HFF-Myc (cell line): ENCODE measurements at regions not wholly inside any gene's neighbourhood (a gene's known extent, or its start where the extent isn't known, plus 50 kb on each side); places are given as distances from the start of the nearest gene placed in this dataset.

Source experiments
- DNase-seq: peaks from one replicate; pipeline ENCODE4 v3.0.0-alpha.2; 2011; ENCODE audit warnings: low read depth; ENCODE audit errors: extremely low read depth
- H3K4me3 ChIP-seq: replicated peaks from 2 replicates; pipeline ENCODE4 v1.5.1; 2011; ENCODE audit warnings: low read depth, mild to moderate bottlenecking, control low read depth, low read length
- CTCF ChIP-seq: IDR thresholded peaks from 2 replicates; pipeline ENCODE4 v1.5.1; 2012; ENCODE audit warnings: mild to moderate bottlenecking, low read depth, low read length, control low read depth; ENCODE audit errors: missing control alignments

GRCh38 chr11:33967451-33967850 is 75.6 kb upstream of the LMO2 start:
- H3K4me3 ChIP-seq = no peak overlapping the region
- no peak for TF ChIP-seq CTCF
- no peak for DNase-seq

DNA sequence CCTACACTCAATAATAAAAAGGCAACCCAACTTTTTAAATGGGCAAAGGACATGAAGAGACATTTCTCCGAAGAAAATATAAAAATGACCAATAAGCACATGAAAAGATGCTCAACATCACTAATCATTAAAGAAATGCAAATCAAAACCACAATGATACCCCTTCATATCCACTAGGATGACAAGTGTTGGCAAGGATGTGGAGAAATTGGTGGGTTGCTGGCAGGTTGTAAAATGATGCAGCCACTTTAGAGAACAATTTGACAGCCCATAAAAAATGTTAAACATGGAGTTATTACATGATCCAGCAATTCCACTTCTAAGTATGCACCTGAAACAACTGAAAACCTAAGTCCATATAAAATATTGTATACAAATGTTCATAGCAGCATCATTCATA is 73.2 kb upstream of the LMO2 start:
- no peak overlapping the region for H3K4me3 ChIP-seq
- no peak for DNase-seq
- TF ChIP-seq CTCF = no peak

- no peak for DNase-seq
- no peak for TF ChIP-seq CTCF
- H3K4me3 ChIP-seq = no peak overlapping the region
Measured at GRCh38 chr11:33959855-33960400, 68.1 kb upstream of the LMO2 start.

DNA sequence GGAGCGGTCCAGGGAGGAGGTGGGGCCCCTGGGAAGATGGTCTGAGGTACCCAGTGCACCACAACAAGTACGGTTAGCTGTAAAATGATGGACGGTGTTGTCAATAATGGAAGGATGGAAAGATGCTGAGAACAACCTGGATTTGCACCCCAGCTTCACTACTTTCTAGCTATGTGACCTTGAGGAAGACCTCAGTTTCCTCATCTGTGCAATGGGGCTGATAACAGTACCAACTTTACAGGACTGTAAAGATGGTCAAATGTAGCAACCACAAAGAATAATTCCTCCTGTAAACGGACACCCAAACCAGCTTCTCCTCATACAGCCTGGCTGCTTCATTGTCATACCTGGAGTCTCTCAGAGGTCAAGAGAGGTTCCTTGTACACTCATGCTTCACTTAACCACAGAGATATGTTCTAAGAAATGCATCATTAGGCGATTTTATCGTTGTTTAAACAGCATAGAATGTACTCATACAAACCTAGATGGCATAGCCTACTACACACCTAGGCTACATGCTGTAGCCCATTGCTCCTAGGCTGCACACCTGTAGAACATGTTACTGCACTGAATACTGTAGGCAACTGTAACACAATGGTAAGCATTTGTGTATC is 65.5 kb upstream of the LMO2 start:
- DNase-seq = no peak
- TF ChIP-seq CTCF = no peak
- H3K4me3 ChIP-seq = no peak overlapping the region

DNA sequence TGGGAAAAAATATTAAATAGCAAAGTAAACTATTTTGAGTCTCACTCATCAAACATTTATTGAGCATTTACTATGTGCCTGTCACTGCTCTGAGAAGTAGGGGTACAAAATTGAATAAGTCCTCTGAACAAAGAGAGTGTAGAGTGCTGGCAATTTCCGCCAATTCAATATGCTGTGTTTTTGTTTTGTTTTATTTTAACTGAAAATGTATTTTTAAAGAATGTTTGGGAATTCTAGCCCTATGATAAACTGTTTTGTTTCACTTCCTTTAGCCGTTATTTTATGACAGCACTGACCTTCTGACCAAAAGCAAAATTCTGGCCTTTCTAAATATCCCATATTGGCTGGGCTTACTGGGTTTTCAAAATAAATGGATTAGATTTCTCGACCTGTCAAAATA is 64.7 kb upstream of the LMO2 start:
- no peak for TF ChIP-seq CTCF
- no peak for DNase-seq
- no peak overlapping the region for H3K4me3 ChIP-seq

GRCh38 chr11:33953289-33953688 is 61.4 kb upstream of the LMO2 start:
- DNase-seq = no peak

More at GRCh38 chr11:33953289-33953688, 61.4 kb upstream of the LMO2 start:
- H3K4me3 ChIP-seq = no peak overlapping the region
- TF ChIP-seq CTCF = no peak
